Left renal pelvis (tissue), 4 donors: ENCODE measurements at regions not wholly inside any gene's neighbourhood (a gene's known extent, or its start where the extent isn't known, plus 50 kb on each side); places are given as distances from the start of the nearest gene placed in this dataset.
A peak's percentile ranks its signal among the peaks of the same experiment; 100 is the strongest.

Source experiments
- DNase-seq, 4 donors: peaks; one replicate each; pipeline ENCODE4 v3.0.0-alpha.2; 2013; ENCODE audit warnings: low read depth in 4 of 4, low spot score in 3 of 4

GRCh38 chr20:12614764-12615163 lies 394.0 kb upstream of the SPTLC3 start:
- no peak for DNase-seq

DNA sequence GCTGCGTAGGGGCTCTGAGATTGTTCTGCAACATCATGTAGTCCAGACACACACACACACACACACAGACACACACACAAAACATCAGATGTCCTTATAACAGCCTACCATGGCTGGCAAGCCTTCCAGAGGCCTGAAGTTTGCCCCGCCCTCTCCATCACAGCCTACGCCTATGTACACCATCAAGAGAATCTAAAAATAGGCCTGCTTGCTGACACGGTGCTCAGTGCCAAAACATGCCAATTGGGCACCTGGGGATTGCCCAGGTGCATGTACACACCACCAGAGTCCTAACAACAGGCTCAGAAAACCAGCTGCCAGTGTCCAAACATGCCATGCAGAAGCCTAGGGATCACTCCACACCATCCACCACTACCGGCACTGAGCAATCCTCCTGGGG lies 391.7 kb upstream of the SPTLC3 start:
- no peak for DNase-seq

- DNase-seq, result no peak
Measured at GRCh38 chr20:12623870-12624269, 384.9 kb upstream of the SPTLC3 start.

GRCh38 chr20:12627485-12627884 lies 381.3 kb upstream of the SPTLC3 start:
- DNase-seq, result no peak

- no peak for DNase-seq
Measured at GRCh38 chr20:12638633-12639312, 370.0 kb upstream of the SPTLC3 start.

DNA sequence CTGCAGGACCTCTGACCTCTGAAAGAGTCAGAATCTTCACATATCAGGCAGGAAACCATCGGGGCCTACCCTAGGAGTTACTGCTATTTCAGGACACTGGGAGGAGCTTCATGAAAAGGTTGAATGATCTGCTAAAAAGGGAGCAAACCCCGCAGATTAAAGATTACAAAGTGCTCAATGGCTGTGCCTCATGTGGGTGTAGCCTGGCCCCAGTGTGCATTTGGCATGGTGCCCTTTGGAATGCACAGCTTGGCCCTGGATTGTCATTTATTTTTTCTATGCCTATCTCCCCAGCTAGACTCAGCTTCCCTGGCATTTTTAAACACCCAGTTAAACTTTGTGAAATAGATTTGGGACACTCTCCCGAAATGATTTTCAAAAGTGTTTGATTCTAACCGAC lies 368.5 kb upstream of the SPTLC3 start:
- no peak for DNase-seq

- no peak for DNase-seq
Measured at GRCh38 chr20:12641619-12642018, 367.2 kb upstream of the SPTLC3 start.

DNA sequence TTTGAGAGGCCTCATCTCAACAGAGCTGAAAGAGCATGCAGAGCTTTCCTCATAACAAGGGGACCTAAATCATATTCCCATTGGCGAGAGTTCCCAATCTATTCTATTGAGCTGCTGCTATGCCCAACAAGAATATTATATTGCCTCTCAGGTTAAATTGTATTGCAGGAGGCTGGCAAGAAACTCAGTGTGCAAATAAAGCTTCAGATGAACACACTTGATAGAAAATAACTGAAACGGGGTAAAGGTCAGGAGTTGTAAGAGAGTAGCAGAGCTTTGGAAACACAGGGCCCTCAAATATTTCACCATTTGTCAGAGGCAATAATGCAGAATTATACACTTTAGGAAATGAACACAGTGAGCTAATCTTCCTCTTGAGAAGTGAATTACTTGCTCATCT lies 364.3 kb upstream of the SPTLC3 start:
- DNase-seq, result no peak

DNA sequence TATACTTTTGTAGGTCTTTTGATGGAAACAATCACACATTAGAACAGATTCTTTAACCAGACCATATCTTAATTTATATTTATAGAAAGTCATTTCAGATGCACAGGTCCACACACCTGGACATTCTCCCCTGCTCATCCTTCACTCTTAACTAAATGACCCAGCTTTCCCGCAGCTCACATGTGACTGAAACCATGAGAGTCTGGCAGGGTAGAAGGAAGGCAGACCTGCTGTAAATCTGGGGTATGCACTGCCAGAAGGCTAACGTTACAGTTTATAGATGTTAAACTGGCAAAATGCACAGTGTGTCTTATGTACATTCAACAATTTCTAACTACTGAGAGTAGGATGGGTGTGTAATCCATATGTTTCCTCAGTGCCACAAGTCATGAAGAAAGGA lies 359.5 kb upstream of the SPTLC3 start:
- no peak for DNase-seq

- DNase-seq, result no peak
Measured at GRCh38 chr20:12653642-12654041, 355.1 kb upstream of the SPTLC3 start.

- DNase-seq, result no peak
Measured at GRCh38 chr20:12659942-12660341, 348.8 kb upstream of the SPTLC3 start.

DNA sequence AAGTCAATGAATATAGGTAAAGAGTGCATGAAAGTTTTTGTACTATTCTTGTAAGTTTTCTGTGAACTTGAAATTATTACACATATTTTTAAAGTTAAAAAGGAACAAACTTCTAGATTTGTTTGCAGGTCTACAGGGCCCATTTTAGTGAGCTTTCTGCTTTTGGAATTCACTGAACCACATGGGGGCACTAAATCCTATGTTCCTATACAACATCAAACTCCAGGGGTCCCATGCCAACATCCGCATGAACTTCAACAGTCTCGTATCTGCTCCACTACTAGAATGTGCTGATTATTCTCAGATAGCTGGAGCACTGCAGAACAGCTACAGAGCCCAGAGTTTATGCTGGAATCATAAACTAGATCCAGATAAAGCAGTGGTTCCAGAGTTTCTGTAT lies 347.9 kb upstream of the SPTLC3 start:
- DNase-seq, result peak in 3 of 4 donors; percentile 2 to 39 (median 27)

DNA sequence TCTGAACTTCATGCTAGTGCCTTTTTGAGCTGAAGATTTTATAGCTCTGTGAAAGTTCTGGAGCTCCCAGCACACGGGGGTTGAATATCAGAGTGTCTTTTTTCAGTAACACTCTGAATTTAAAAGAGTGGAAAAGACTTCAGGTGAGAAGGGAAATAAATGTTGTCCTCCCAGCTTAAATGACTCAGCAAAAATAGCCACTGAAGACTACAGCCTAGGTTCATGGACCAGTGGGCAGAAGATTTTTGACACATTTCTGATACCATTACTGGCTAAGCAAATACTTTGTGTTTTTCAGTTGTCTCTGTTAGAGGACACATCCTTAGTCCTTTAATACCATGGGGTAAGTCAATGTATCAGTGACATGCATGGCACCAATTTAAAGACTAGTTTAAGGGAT lies 338.5 kb upstream of the SPTLC3 start:
- no peak for DNase-seq

- DNase-seq, result no peak
Measured at GRCh38 chr20:12673352-12673751, 335.4 kb upstream of the SPTLC3 start.

GRCh38 chr20:12677925-12678324 lies 330.8 kb upstream of the SPTLC3 start:
- no peak for DNase-seq

GRCh38 chr20:12679447-12679846 lies 329.3 kb upstream of the SPTLC3 start:
- no peak for DNase-seq

DNA sequence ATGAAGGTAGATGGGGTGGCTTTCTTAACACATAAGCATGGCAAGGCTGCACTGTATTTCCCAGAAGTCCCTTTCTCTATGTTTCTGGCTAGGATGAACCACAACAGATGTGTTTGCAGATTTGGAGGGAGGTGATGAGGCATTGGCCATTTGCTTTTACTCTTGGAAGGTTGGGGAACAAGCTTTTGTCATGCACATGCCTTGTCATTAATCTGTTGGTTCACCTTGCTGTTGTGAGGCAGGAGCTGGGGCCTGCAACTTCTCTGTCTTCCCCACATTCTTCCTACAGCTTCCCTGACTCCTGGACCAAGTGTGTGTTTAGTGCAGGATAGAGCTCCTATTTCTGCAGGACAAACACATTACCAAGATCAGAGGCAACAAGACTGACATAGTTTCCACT lies 326.2 kb upstream of the SPTLC3 start:
- no peak for DNase-seq

- DNase-seq, result no peak
Measured at GRCh38 chr20:12687476-12687875, 321.3 kb upstream of the SPTLC3 start.

GRCh38 chr20:12695937-12696336 lies 312.8 kb upstream of the SPTLC3 start:
- DNase-seq, result no peak

- no peak for DNase-seq
Measured at GRCh38 chr20:12698817-12699216, 310.0 kb upstream of the SPTLC3 start.

- DNase-seq, result no peak
Measured at GRCh38 chr20:12699374-12700228, 309.2 kb upstream of the SPTLC3 start.

- DNase-seq, result no peak
Measured at GRCh38 chr20:12700701-12701100, 308.1 kb upstream of the SPTLC3 start.
